CD4-positive, CD25-positive, alpha-beta regulatory T cell (primary cell): ENCODE measurements at regions not wholly inside any gene's neighbourhood (a gene's known extent, or its start where the extent isn't known, plus 50 kb on each side); places are given as distances from the start of the nearest gene placed in this dataset.

Experiments used
- ATAC-seq, 2 donors: fragments of 150-1000 bp; cut with Tn5 transposase; one replicate each; pipeline ENCODE4 v1.10.0; 2021; ENCODE audit warnings: low read depth in 2 of 2, moderate number of reproducible peaks in 2 of 2, moderate library complexity in 1 of 2
- DNase-seq, 3 donors: peaks; one replicate each; pipeline versions ENCODE4 v3.0.0 to v3.0.0-alpha.2; 2012 to 2022; ENCODE audit warnings: mixed read lengths in 1 of 3
- H3K27ac ChIP-seq: one replicate; pipeline ENCODE4 v1.7.0; 2013; ENCODE audit warnings: mild to moderate bottlenecking, low read length; ENCODE audit not compliant: insufficient read depth, poor library complexity, severe bottlenecking
- H3K27me3 ChIP-seq: one replicate; pipeline ENCODE4 v1.7.0; 2013; ENCODE audit warnings: low read length; ENCODE audit not compliant: control insufficient read depth, insufficient read depth
- H3K36me3 ChIP-seq: one replicate; pipeline ENCODE4 v1.7.0; 2013; ENCODE audit warnings: mild to moderate bottlenecking, low read length, moderate library complexity; ENCODE audit not compliant: control insufficient read depth, insufficient read depth
- H3K4me1 ChIP-seq: 2 replicates; pipeline ENCODE4 v1.7.0; 2013; ENCODE audit warnings: mild to moderate bottlenecking, low read length; ENCODE audit not compliant: insufficient read depth, control insufficient read depth, poor library complexity, severe bottlenecking
- H3K4me3 ChIP-seq: one replicate; pipeline ENCODE4 v1.7.0; 2013; ENCODE audit warnings: low read depth, mild to moderate bottlenecking, low read length, moderate library complexity
- H3K9me3 ChIP-seq, 2 experiments: 1 replicate in 1 of 2; 2 replicates in 1 of 2; pipeline ENCODE4 v1.7.0; 2013; ENCODE audit warnings: low read length in 2 of 2, mild to moderate bottlenecking in 1 of 2, moderate library complexity in 1 of 2; ENCODE audit not compliant: control insufficient read depth in 2 of 2
- H3K27ac Mint-ChIP-seq, 3 donors: one replicate each; pipeline ENCODE4 v1.8.0; 2020 to 2022; ENCODE audit warnings: mild to moderate bottlenecking in 3 of 3, mixed read lengths in 3 of 3, moderate library complexity in 2 of 3
- H3K27me3 Mint-ChIP-seq: one replicate; pipeline ENCODE4 v1.8.0; 2022; ENCODE audit warnings: mild to moderate bottlenecking, mixed read lengths
- H3K36me3 Mint-ChIP-seq: one replicate; pipeline ENCODE4 v1.8.0; 2020; ENCODE audit warnings: mixed read lengths
- H3K4me1 Mint-ChIP-seq, 4 donors: one replicate each; pipeline ENCODE4 v1.8.0; 2020 to 2022; ENCODE audit warnings: mixed read lengths in 4 of 4, mild to moderate bottlenecking in 1 of 4
- H3K4me3 Mint-ChIP-seq, 4 donors: one replicate each; pipeline ENCODE4 v1.8.0; 2020 to 2022; ENCODE audit warnings: mild to moderate bottlenecking in 4 of 4, mixed read lengths in 4 of 4, moderate library complexity in 3 of 4
- H3K9me3 Mint-ChIP-seq, 7 donors: one replicate each; pipeline ENCODE4 v1.8.0; 2020 to 2022; ENCODE audit warnings: mixed read lengths in 7 of 7, mild to moderate bottlenecking in 3 of 7, moderate library complexity in 2 of 7

DNA sequence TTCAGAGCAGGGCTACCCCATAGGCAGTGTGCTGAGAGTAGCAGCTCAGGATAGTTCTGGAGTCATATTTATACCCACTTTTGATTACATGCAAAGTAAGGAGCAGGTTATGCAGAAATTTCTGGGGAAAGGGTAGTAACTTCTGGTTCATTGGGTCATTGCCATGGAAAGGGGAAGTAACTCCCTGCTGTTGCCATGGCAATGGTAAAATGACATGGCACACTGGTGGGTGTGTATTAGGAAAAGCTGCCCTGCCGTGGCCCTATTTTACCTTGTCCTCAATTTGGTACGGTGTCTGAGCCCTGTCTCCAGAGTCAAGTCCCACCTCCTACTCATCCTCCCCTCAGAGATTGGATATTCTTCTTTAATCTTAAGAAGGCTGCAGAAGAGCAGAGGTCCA is 526.7 kb upstream of the TYRP1 start:
- DNase-seq (no peak), ATAC-seq (no peak)
- Histone ChIP-seq H3K4me1 (no peaks in the 10 kb centered on the region), H3K27ac (no peak overlapping the region), H3K36me3 (no peaks in the 10 kb centered on the region), H3K4me3 (no peak overlapping the region), H3K27me3 (no peaks in the 10 kb centered on the region), H3K9me3 (peaks cover 0 to 14% of the 10 kb centered on the region in 2 experiments)
- Mint-ChIP-seq H3K4me3 (no peak overlapping the region), H3K27me3 (no peaks in the 10 kb centered on the region), H3K4me1 (no peaks in the 10 kb centered on the region), H3K9me3 (peaks cover 0 to 9% (median 4%) of the 10 kb centered on the region in 7 donors), H3K36me3 (no peaks in the 10 kb centered on the region), H3K27ac (no peak overlapping the region)

DNA sequence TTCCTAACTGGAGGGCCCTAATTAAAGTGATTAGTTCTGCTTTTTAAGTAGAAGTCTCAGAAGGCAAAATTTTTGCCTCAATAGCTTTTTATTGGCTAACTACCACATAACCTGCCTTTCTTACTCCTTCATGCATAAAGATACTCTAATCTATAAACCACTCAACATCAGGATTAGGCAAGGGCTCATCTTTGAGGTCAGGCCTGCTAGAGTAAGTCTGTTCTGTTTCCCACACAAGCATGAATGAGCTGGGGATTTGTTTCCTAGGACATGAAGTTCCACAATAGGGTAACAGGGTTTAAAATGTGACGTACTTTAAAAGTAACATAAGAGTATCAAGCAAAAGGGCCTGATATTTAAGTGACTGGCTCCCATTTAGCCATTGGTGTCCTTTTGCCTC is 522.7 kb upstream of the TYRP1 start:
- Mint-ChIP-seq H3K4me1 (no peaks in the 10 kb centered on the region), H3K36me3 (no peaks in the 10 kb centered on the region), H3K4me3 (no peak overlapping the region), H3K9me3 (peaks cover 0 to 17% (median 7%) of the 10 kb centered on the region in 7 donors), H3K27ac (no peak overlapping the region), H3K27me3 (no peaks in the 10 kb centered on the region)
- Histone ChIP-seq H3K4me3 (no peak overlapping the region), H3K27me3 (no peaks in the 10 kb centered on the region), H3K36me3 (no peaks in the 10 kb centered on the region), H3K27ac (no peak overlapping the region), H3K9me3 (peaks cover 0 to 22% of the 10 kb centered on the region in 2 experiments), H3K4me1 (no peaks in the 10 kb centered on the region)
- ATAC-seq = no peak
- DNase-seq = no peak

DNA sequence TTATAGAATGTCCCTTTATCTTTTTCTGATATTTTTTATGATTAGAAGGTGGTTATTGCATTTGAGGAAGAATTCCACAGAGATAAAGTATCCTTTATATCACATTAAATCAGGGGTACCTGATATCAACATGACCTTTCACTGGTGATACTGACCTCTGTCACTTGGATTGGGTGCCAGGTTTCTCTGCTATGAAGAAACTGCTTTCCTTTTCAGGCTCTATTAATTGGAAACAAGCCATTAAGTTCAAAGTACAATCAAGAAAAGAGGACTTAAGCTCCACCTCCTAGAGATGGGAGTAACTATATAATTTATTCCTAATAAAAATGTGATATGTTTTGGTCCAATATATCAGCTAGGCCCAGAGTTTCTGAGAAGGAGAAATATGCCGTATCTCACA is 514.6 kb upstream of the TYRP1 start:
- no peaks in the 10 kb centered on the region for H3K27me3 ChIP-seq
- no peaks in the 10 kb centered on the region for H3K27me3 Mint-ChIP-seq
- ATAC-seq = no peak
- H3K4me1 Mint-ChIP-seq = no peaks in the 10 kb centered on the region
- H3K27ac ChIP-seq = no peak overlapping the region
- peaks cover 5 to 8% of the 10 kb centered on the region in 2 experiments for H3K9me3 ChIP-seq
- H3K4me1 ChIP-seq = no peaks in the 10 kb centered on the region
- no peak overlapping the region for H3K4me3 ChIP-seq
- peaks cover 0 to 19% (median 4%) of the 10 kb centered on the region in 7 donors for H3K9me3 Mint-ChIP-seq
- no peaks in the 10 kb centered on the region for H3K36me3 ChIP-seq
- no peak for DNase-seq
- no peak overlapping the region for H3K4me3 Mint-ChIP-seq
- H3K36me3 Mint-ChIP-seq = no peaks in the 10 kb centered on the region
- H3K27ac Mint-ChIP-seq = no peak overlapping the region

DNA sequence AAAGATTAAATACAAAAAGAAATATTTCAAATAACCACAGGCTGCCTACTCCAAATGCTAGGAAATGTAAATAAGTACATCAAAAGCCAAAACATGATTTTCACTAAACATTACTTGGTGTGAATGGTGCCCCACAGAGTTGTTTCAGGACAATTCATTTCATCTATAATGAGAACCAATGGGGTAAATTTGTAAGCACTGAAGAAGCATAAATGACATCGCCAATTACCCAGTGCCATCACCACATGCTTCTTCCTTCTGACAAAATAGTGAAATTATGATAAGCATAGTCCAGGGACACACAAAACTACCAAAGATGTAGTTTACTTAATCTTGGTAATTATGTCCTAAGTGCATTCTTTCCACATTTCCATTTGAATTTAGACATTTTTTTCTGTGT is 510.4 kb upstream of the TYRP1 start:
- Histone ChIP-seq H3K27me3 (no peaks in the 10 kb centered on the region), H3K9me3 (peaks cover 0 to 6% of the 10 kb centered on the region in 2 experiments), H3K27ac (no peak overlapping the region), H3K4me3 (no peak overlapping the region), H3K4me1 (no peaks in the 10 kb centered on the region), H3K36me3 (no peaks in the 10 kb centered on the region)
- Mint-ChIP-seq H3K27me3 (no peaks in the 10 kb centered on the region), H3K9me3 (peaks cover 0 to 36% (median 7%) of the 10 kb centered on the region in 7 donors), H3K36me3 (no peaks in the 10 kb centered on the region), H3K4me1 (no peaks in the 10 kb centered on the region), H3K27ac (no peak overlapping the region), H3K4me3 (no peak overlapping the region)
- DNase-seq = no peak
- no peak for ATAC-seq

DNA sequence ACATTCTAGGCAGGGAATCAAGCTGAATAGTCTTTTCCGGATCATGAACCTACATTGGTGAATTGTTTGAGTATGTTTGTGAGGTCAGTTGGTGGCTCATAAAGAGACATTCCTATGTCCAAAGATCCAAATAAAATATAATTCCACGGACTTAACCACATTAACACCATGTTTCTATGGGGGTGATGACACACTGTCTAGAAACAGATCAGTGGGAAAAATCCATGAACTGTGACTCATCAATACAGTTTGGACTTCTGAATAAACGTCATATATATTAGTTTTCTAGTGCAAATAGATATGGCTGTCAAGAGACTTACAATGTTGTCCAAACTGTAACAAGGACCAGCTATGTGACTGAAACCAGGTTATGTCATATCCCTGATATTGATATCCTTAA is 509.9 kb upstream of the TYRP1 start:
- H3K9me3 ChIP-seq = peaks cover 0 to 2% of the 10 kb centered on the region in 2 experiments
- ATAC-seq = no peak
- no peaks in the 10 kb centered on the region for H3K27me3 Mint-ChIP-seq
- H3K27ac ChIP-seq = no peak overlapping the region
- no peaks in the 10 kb centered on the region for H3K27me3 ChIP-seq
- no peak overlapping the region for H3K27ac Mint-ChIP-seq
- no peaks in the 10 kb centered on the region for H3K4me1 ChIP-seq
- no peaks in the 10 kb centered on the region for H3K36me3 ChIP-seq
- H3K4me3 ChIP-seq = no peak overlapping the region
- no peaks in the 10 kb centered on the region for H3K36me3 Mint-ChIP-seq
- no peak for DNase-seq
- no peaks in the 10 kb centered on the region for H3K4me1 Mint-ChIP-seq
- H3K4me3 Mint-ChIP-seq = no peak overlapping the region
- peaks cover 0 to 36% (median 7%) of the 10 kb centered on the region in 7 donors for H3K9me3 Mint-ChIP-seq

DNA sequence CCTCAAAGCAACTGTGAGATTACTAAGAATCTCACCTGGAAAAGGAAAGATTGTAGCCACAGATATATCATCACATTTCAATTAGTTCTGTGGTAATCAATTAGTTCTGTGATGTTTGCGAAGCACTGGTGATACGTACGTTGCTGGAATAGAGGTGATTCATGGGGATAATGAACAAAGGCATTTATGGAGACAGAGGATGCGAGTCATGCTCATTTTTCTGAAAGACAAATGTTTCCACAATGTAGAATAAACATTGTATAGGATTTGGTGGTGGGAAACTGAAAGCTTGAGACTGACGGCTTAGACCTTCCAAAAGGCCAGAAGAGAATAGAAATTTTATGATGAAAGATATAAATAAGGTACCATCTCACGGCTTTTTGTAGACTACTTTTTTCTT is 507.3 kb upstream of the TYRP1 start:
- Histone ChIP-seq H3K27ac (no peak overlapping the region), H3K27me3 (no peaks in the 10 kb centered on the region), H3K36me3 (no peaks in the 10 kb centered on the region), H3K4me1 (no peaks in the 10 kb centered on the region), H3K9me3 (peaks cover 0 to 2% of the 10 kb centered on the region in 2 experiments), H3K4me3 (no peak overlapping the region)
- Mint-ChIP-seq H3K36me3 (no peaks in the 10 kb centered on the region), H3K9me3 (peaks cover 0 to 40% (median 7%) of the 10 kb centered on the region in 7 donors), H3K4me3 (no peak overlapping the region), H3K4me1 (no peaks in the 10 kb centered on the region), H3K27ac (no peak overlapping the region), H3K27me3 (no peaks in the 10 kb centered on the region)
- no peak for ATAC-seq
- no peak for DNase-seq

GRCh38 chr9:12191630-12192029 is 501.6 kb upstream of the TYRP1 start:
- Mint-ChIP-seq H3K4me3 (no peak overlapping the region), H3K9me3 (peaks cover 1 to 26% (median 6%) of the 10 kb centered on the region in 7 donors), H3K4me1 (no peaks in the 10 kb centered on the region), H3K27ac (no peak overlapping the region), H3K27me3 (no peaks in the 10 kb centered on the region), H3K36me3 (no peaks in the 10 kb centered on the region)
- Histone ChIP-seq H3K27me3 (no peaks in the 10 kb centered on the region), H3K9me3 (peaks cover 0 to 8% of the 10 kb centered on the region in 2 experiments), H3K4me3 (no peak overlapping the region), H3K36me3 (no peaks in the 10 kb centered on the region), H3K4me1 (no peaks in the 10 kb centered on the region), H3K27ac (no peak overlapping the region)
- ATAC-seq (no peak), DNase-seq (no peak)

GRCh38 chr9:12194731-12195130 is 498.5 kb upstream of the TYRP1 start:
- Mint-ChIP-seq H3K27me3 (no peaks in the 10 kb centered on the region), H3K4me3 (no peak overlapping the region)
- ATAC-seq = no peak

More at GRCh38 chr9:12194731-12195130, 498.5 kb upstream of the TYRP1 start:
- no peaks in the 10 kb centered on the region for H3K27me3 ChIP-seq
- no peak overlapping the region for H3K4me3 ChIP-seq
- Mint-ChIP-seq H3K27ac (no peak overlapping the region), H3K4me1 (no peaks in the 10 kb centered on the region), H3K9me3 (peaks cover 1 to 16% (median 7%) of the 10 kb centered on the region in 7 donors), H3K36me3 (no peaks in the 10 kb centered on the region)
- no peaks in the 10 kb centered on the region for H3K36me3 ChIP-seq
- H3K9me3 ChIP-seq = peaks cover 0 to 8% of the 10 kb centered on the region in 2 experiments
- H3K4me1 ChIP-seq = no peaks in the 10 kb centered on the region
- DNase-seq = no peak
- H3K27ac ChIP-seq = no peak overlapping the region
